K562 (cell line): ENCODE measurements at regions not wholly inside any gene's neighbourhood (a gene's known extent, or its start where the extent isn't known, plus 50 kb on each side); places are given as distances from the start of the nearest gene placed in this dataset.
"Not testable (repeated sequence)": the region's sequence is repeated elsewhere in the genome, so short reads cannot be mapped to it uniquely, and the experiment has no call there.

Experiments used
- ATAC-seq: fragments of 200-7000 bp; cut with Tn5 transposase; 3 replicates; pipeline ENCODE4 v1.9.1; 2020; ENCODE audit warnings: moderate library complexity
- BruUV-seq: library from RNA; stranded (reverse); fragments of 400-500 nt; replicated peaks from 2 replicates; lab custom pipeline; 2021; lab: Mats Ljungman, UMichigan
- CTCF ChIA-PET: fragments of 300-600 bp; formaldehyde crosslinking; extraction: SDS; loops from one replicate; lab custom pipeline; 2021; ENCODE audit warnings: low intra/inter-chr PET ratio; lab: Yijun Ruan, JAX
- POLR2A ChIA-PET: fragments of 300-600, 350-650 bp; sonication (Branson Sonifier 250); formaldehyde crosslinking; extraction: SDS; loops from one replicate; lab custom pipeline; 2021; ENCODE audit warnings: antibody characterized with exemption, inconsistent platforms; lab: Yijun Ruan, JAX
- DNase-seq, 4 experiments: peaks; one replicate each; pipeline versions ENCODE4 v3.0.0 to v3.0.0-alpha.2; 2011 to 2018; ENCODE audit warnings: low spot score in 3 of 4, mixed read lengths in 3 of 4; ENCODE audit errors: extremely low read depth in 1 of 4
- FAIRE-seq: peaks from 2 replicates; lab custom pipeline; 2011; peaks lifted over from hg19 to GRCh38; lab: Jason Lieb, UNC
- H2AFZ ChIP-seq: 2 replicates; pipeline ENCODE4 v1.6.0; 2011; ENCODE audit warnings: low read depth, low read length, control low read depth, inconsistent platforms
- H3K27ac ChIP-seq: fragments of 200-600 bp; 3 replicates; pipeline ENCODE4 v1.8.0; 2011; ENCODE audit warnings: low read depth, mild to moderate bottlenecking, control low read depth, inconsistent platforms, low read length, moderate library complexity, mixed read lengths; ENCODE audit errors: extremely low read depth
- H3K27me3 ChIP-seq, 2 experiments: fragments of 300-600 bp in 1 of 2; 2 replicates in 1 of 2; 3 replicates in 1 of 2; pipeline versions ENCODE4 v1.6.0 to v1.8.0; 2011; ENCODE audit warnings: inconsistent platforms in 2 of 2, low read length in 2 of 2, mild to moderate bottlenecking in 1 of 2, mixed read lengths in 1 of 2, moderate library complexity in 1 of 2; ENCODE audit not compliant: control insufficient read depth in 2 of 2, insufficient read depth in 2 of 2
- H3K36me3 ChIP-seq: fragments of 300-600 bp; 3 replicates; pipeline ENCODE4 v1.8.0; 2011; ENCODE audit warnings: mild to moderate bottlenecking, low read length, inconsistent platforms; ENCODE audit not compliant: control insufficient read depth, insufficient read depth
- H3K4me1 ChIP-seq, 2 experiments: fragments of 200-600 bp in 1 of 2; replicated peaks in 1 of 2; 2 replicates in 1 of 2; 3 replicates in 1 of 2; pipeline versions ENCODE4 v1.5.1 to v1.8.0; 2011; ENCODE audit warnings: inconsistent platforms in 2 of 2, low read length in 2 of 2, mild to moderate bottlenecking in 1 of 2, mixed read lengths in 1 of 2, moderate library complexity in 1 of 2; ENCODE audit not compliant: control insufficient read depth in 2 of 2, insufficient read depth in 2 of 2
- H3K4me2 ChIP-seq: 2 replicates; pipeline ENCODE4 v1.6.1; 2011; ENCODE audit warnings: low read length, control low read depth, inconsistent platforms, mixed read lengths; ENCODE audit not compliant: insufficient read depth
- H3K4me3 ChIP-seq: fragments of 200-600 bp; sonication (generic), shearing (Covaris generic); 2 replicates; pipeline ENCODE4 v1.5.1; 2016; ENCODE audit warnings: control low read depth, inconsistent platforms
- H3K79me2 ChIP-seq: fragments of 200-600 bp; 3 replicates; pipeline ENCODE4 v1.8.0; 2011; ENCODE audit warnings: low read length, inconsistent platforms; ENCODE audit not compliant: control insufficient read depth, insufficient read depth
- H3K9ac ChIP-seq, 2 experiments: 2 replicates each; pipeline versions ENCODE4 v1.6.0 to v1.6.1; 2011; ENCODE audit warnings: low read depth in 2 of 2, low read length in 2 of 2, control low read depth in 1 of 2, inconsistent platforms in 1 of 2, mild to moderate bottlenecking in 1 of 2, mixed read lengths in 1 of 2; ENCODE audit not compliant: insufficient read depth in 1 of 2
- H3K9me1 ChIP-seq: one replicate; pipeline ENCODE4 v1.6.0; 2011; ENCODE audit warnings: inconsistent platforms, mild to moderate bottlenecking, low read length, moderate library complexity; ENCODE audit not compliant: control insufficient read depth, insufficient read depth
- H3K9me3 ChIP-seq: replicated peaks from 2 replicates; pipeline ENCODE4 v1.5.1; 2011; ENCODE audit warnings: low read depth, low read length, inconsistent platforms; ENCODE audit not compliant: control insufficient read depth, insufficient read depth
- H4K20me1 ChIP-seq: replicated peaks from 2 replicates; pipeline ENCODE4 v1.6.1; 2011; ENCODE audit warnings: low read length, inconsistent platforms, mixed read lengths; ENCODE audit not compliant: control insufficient read depth, insufficient read depth
- CEBPB ChIP-seq: fragments of 450-650 bp; IDR thresholded peaks from 2 replicates; pipeline ENCODE4 v1.6.1; 2016; ENCODE audit warnings: missing genetic modification characterization, missing compliant biosample characterization
- CEBPG ChIP-seq, 3 experiments: fragments of 200-800 bp in 1 of 3; sonication (Bioruptor generic) in 1 of 3; sonication (generic) in 1 of 3; formaldehyde crosslinking in 1 of 3; IDR thresholded peaks in 2 of 3; conservative IDR thresholded peaks in 1 of 3; 2 replicates each; pipeline versions ENCODE4 v1.6.1 to v1.8.0; 2016 to 2022; ENCODE audit warnings: missing compliant biosample characterization in 2 of 3, missing genetic modification characterization in 2 of 3, mild to moderate bottlenecking in 1 of 3, missing genetic modification reagents in 1 of 3
- DMBX1 ChIP-seq: fragments of 250-450 bp; sonication (Bioruptor Pico); IDR thresholded peaks from 2 replicates; pipeline ENCODE4 v1.8.0; 2022; ENCODE audit warnings: inconsistent platforms, mild to moderate bottlenecking, moderate library complexity, borderline replicate concordance
- TAF7 ChIP-seq: fragments of 450-650 bp; IDR thresholded peaks from 2 replicates; pipeline ENCODE4 v1.6.1; 2016; ENCODE audit warnings: missing genetic modification characterization, missing compliant biosample characterization
- ZBTB8A ChIP-seq: fragments of 450-650 bp; IDR thresholded peaks from 2 replicates; pipeline ENCODE4 v1.6.1; 2018; ENCODE audit warnings: mild to moderate bottlenecking, moderate library complexity; ENCODE audit not compliant: partially characterized antibody
- ZC3H4 ChIP-seq: sonication (generic); formaldehyde crosslinking; IDR thresholded peaks from 2 replicates; pipeline ENCODE4 v1.9.0; 2021; ENCODE audit warnings: missing genetic modification reagents, borderline replicate concordance
- WGBS: fragments of 100-300 bp; shearing (Covaris generic); methylation state at CpG from one replicate; pipeline ENCODE4 v1.1.6; 2016; ENCODE audit warnings: low coverage, mixed read lengths; ENCODE audit not compliant: insufficient coverage; ENCODE audit errors: missing lambda C conversion rate; 5-methylcytosine and 5-hydroxymethylcytosine counted together
- in situ Hi-C: fragments of 300-500 bp; cut with MboI; formaldehyde crosslinking; loops from 4 replicates; pipeline ENCODE4 v1.15.0; 2018; ENCODE audit warnings: inconsistent platforms, mixed read lengths
- intact Hi-C: fragments of 100-400 bp; cut with micrococcal nuclease; formaldehyde crosslinking; loops from 2 replicates; pipeline ENCODE4 v1.14.2; 2022
- TF ChIP-seq, protein P1 (sequence below): fragments of 200-400 bp; formaldehyde crosslinking; IDR thresholded peaks from 2 replicates; pipeline ENCODE4 v1.6.1; 2017; ENCODE audit warnings: mild to moderate bottlenecking, low read depth, low read length, moderate library complexity
- TF ChIP-seq, protein P2 (sequence below), 2 experiments: IDR thresholded peaks in 1 of 2; conservative IDR thresholded peaks in 1 of 2; 2 replicates each; pipeline ENCODE4 v1.6.1; 2016; ENCODE audit warnings: low read depth in 2 of 2, mild to moderate bottlenecking in 1 of 2, missing compliant biosample characterization in 1 of 2, missing genetic modification characterization in 1 of 2, moderate library complexity in 1 of 2
- TF ChIP-seq, protein P3 (sequence below): sonication (generic); formaldehyde crosslinking; IDR thresholded peaks from 2 replicates; pipeline ENCODE4 v1.8.1; 2022; ENCODE audit warnings: missing genetic modification reagents

DNA sequence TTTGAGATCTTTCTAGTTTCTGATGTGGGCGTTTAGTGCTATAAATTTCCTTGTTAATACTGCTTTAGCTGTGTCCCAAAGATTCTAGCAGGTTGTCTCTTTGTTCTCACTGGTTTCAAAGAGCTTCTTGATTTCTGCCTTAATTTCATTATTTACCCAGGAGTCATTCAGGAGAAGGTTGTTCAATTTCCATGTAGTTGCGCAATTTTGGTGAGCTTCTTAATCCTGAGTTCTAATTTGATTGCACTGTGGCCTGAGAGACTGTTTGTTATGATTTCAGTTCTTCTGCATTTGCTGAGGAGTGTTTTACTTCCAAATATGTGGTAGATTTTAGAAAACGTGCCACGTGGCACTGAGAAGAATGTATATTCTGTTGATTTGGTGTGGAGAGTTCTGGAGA, 254.6 kb downstream of the ADGRL2 start:
- not testable (repeated sequence) for H3K27ac ChIP-seq, H2AFZ ChIP-seq
- WGBS = 0% methylated on average over 4 of the region's 4 CpGs

DNA sequence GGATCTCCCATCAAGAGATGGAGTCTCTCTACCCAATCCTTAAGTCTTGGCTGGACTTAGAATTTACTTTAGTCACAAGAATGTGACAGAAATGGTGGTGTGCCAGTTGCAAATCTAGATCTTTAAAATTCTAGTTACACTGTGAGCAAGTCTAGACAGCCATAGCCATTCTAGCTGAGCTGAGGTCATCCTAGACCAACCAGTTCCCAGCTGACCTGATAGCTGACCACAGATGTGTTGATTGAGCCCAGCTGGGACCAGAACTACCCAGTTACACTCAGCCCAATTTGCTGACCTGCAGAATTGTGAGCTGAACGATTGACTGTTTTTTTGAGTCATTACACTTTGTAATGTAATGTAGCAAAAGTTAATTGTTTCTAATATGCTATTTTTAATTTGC, 251.8 kb downstream of the ADGRL2 start:
- DNase-seq = no peak
- Histone ChIP-seq H3K4me2 (no peak overlapping the region), H3K79me2 (no peaks in the 10 kb centered on the region), H3K27ac (no peak overlapping the region), H3K9ac (no peak overlapping the region), H3K4me3 (no peak overlapping the region), H3K36me3 (no peaks in the 10 kb centered on the region), H4K20me1 (no peaks in the 10 kb centered on the region), H3K9me3 (no peaks in the 10 kb centered on the region), H3K4me1 (no peaks in the 10 kb centered on the region), H3K27me3 (no peaks in the 10 kb centered on the region), H2AFZ (no peak overlapping the region), H3K9me1 (no peaks in the 10 kb centered on the region)
- ATAC-seq = no peak
- POLR2A ChIA-PET = no interaction called here
- CTCF ChIA-PET = no interaction called here
- intact Hi-C loops = no loop called here
- in situ Hi-C loops = no loop called here
- 0% methylated on average over 1 of the region's 1 CpG for WGBS
- no TSS peak for BruUV-seq
- FAIRE-seq = no peak
- TF ChIP-seq DMBX1 (CRISPR knock-in tag) (no peak), ZBTB8A (no peak), ZC3H4 (CRISPR knock-in tag) (no peak), TAF7 (no peak)
- TF ChIP-seq, protein P1, sequence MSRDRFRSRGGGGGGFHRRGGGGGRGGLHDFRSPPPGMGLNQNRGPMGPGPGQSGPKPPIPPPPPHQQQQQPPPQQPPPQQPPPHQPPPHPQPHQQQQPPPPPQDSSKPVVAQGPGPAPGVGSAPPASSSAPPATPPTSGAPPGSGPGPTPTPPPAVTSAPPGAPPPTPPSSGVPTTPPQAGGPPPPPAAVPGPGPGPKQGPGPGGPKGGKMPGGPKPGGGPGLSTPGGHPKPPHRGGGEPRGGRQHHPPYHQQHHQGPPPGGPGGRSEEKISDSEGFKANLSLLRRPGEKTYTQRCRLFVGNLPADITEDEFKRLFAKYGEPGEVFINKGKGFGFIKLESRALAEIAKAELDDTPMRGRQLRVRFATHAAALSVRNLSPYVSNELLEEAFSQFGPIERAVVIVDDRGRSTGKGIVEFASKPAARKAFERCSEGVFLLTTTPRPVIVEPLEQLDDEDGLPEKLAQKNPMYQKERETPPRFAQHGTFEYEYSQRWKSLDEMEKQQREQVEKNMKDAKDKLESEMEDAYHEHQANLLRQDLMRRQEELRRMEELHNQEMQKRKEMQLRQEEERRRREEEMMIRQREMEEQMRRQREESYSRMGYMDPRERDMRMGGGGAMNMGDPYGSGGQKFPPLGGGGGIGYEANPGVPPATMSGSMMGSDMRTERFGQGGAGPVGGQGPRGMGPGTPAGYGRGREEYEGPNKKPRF = no peak
- TF ChIP-seq, protein P2, sequence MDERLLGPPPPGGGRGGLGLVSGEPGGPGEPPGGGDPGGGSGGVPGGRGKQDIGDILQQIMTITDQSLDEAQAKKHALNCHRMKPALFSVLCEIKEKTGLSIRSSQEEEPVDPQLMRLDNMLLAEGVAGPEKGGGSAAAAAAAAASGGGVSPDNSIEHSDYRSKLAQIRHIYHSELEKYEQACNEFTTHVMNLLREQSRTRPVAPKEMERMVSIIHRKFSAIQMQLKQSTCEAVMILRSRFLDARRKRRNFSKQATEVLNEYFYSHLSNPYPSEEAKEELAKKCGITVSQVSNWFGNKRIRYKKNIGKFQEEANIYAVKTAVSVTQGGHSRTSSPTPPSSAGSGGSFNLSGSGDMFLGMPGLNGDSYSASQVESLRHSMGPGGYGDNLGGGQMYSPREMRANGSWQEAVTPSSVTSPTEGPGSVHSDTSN (CRISPR knock-in tag; IDR thresholded peaks at IDR 0.05; ENCODE audit: low read depth) = no peak
- TF ChIP-seq, protein P2 (tag; conservative IDR thresholded peaks at IDR 0.05; ENCODE audit: low read depth) = no peak
- TF ChIP-seq, protein P3, sequence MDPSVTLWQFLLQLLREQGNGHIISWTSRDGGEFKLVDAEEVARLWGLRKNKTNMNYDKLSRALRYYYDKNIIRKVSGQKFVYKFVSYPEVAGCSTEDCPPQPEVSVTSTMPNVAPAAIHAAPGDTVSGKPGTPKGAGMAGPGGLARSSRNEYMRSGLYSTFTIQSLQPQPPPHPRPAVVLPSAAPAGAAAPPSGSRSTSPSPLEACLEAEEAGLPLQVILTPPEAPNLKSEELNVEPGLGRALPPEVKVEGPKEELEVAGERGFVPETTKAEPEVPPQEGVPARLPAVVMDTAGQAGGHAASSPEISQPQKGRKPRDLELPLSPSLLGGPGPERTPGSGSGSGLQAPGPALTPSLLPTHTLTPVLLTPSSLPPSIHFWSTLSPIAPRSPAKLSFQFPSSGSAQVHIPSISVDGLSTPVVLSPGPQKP (CRISPR knock-in tag) = no peak

More for the DNA sequence above, 254.6 kb downstream of the ADGRL2 start:
- ATAC-seq; CTCF ChIA-PET; POLR2A ChIA-PET; H3K27me3 ChIP-seq; H3K36me3 ChIP-seq; BruUV-seq; H3K79me2 ChIP-seq; H3K4me3 ChIP-seq; H4K20me1 ChIP-seq; H3K4me1 ChIP-seq; H3K4me2 ChIP-seq; FAIRE-seq; in situ Hi-C loops; H3K9me1 ChIP-seq; H3K9me3 ChIP-seq; DNase-seq; intact Hi-C loops; H3K9ac ChIP-seq; TF ChIP-seq CEBPG (CRISPR knock-in tag; IDR thresholded peaks at IDR 0.05): not testable (repeated sequence)
- TF ChIP-seq CEBPG (tag; conservative IDR thresholded peaks at IDR 0.05 in 1 of 2, IDR thresholded peaks at IDR 0.05 in 1 of 2) (peak in 1 of 2 experiments; percentile 51; a peak in 1 of 4 replicates), CEBPB (tag) (0 out of 2 replicates have a peak, but pooled peaks have one; percentile 21)
